Stimulated activated CD4-positive, alpha-beta T cell treated with anti-CD3 and anti-CD28 coated beads, Interleukin-15, amount 100 ng/mL, for 48 hours (primary cell): ENCODE measurements at regions not wholly inside any gene's neighbourhood (a gene's known extent, or its start where the extent isn't known, plus 50 kb on each side); places are given as distances from the start of the nearest gene placed in this dataset.

ENCODE experiments used
- DNase-seq, 2 donors: peaks; one replicate each; pipeline ENCODE4 v3.0.0-alpha.2; 2020; ENCODE audit warnings: low read depth in 2 of 2

DNA sequence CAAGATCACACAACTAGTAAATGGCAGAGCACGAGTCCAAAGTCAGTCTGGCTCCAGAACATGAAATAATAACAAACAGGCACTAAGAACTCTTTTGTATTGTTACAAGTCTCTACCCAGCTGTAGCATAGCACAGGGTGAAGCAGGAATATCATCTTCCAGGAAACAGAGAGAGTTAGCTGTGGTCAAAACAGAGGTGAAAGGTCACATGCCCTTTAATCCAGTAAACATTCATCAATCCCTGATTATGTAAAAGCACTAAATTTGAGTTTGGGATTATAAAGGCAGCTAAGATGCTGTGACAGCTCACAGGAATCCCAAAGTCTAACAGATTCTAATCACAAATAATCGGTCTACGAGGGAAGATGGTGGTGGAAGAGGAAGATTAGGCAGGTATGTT, 133.0 kb upstream of the ASTN2 start:
- no peak for DNase-seq

- DNase-seq, result no peak
Observed at GRCh38 chr9:117546894-117547678, 132.2 kb upstream of the ASTN2 start.

GRCh38 chr9:117545846-117546245, 131.0 kb upstream of the ASTN2 start:
- no peak for DNase-seq

DNA sequence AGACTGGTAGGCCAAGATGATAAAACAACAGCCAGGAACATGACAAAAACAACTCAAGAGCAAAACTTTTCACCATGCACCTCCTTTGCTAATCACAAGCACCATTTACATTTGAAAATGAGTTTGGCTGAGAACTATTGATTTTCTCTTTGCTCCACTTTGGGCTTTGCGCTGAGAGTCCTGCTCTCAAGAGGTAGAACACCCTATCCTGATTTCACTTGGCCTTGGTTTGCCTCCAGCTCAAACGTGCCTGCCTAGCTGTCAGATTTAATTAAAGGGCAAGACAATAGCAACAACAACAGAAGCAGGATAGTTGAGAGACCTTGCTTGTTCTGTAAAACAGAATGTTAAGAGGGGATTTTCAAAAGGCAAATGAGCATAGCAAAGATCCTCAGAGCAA, 128.2 kb upstream of the ASTN2 start:
- DNase-seq, result no peak

- no peak for DNase-seq
Observed at GRCh38 chr9:117542021-117542420, 127.2 kb upstream of the ASTN2 start.

- no peak for DNase-seq
Observed at GRCh38 chr9:117541181-117541580, 126.3 kb upstream of the ASTN2 start.

- no peak for DNase-seq
Observed at GRCh38 chr9:117535973-117536372, 121.1 kb upstream of the ASTN2 start.

DNA sequence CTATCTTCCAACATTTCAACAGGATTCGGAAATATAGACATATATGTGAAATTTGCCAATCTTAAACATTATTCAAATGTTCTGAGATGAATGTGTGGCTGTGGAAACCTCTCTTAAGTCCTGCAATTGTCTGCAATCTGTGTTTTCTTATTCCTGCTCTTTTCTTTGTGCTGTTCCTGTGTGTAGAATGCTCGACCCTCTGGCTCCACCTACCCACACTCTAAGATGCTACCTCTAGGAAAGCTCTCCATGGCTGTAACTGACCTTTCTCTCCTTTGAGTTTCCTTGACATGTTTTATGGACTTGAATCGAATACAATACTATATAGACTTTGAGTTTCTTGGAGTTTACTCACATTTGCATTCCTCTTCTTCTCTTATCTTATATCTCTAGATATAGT, 120.6 kb upstream of the ASTN2 start:
- no peak for DNase-seq

- DNase-seq, result no peak
Observed at GRCh38 chr9:117528225-117528624, 113.4 kb upstream of the ASTN2 start.

DNA sequence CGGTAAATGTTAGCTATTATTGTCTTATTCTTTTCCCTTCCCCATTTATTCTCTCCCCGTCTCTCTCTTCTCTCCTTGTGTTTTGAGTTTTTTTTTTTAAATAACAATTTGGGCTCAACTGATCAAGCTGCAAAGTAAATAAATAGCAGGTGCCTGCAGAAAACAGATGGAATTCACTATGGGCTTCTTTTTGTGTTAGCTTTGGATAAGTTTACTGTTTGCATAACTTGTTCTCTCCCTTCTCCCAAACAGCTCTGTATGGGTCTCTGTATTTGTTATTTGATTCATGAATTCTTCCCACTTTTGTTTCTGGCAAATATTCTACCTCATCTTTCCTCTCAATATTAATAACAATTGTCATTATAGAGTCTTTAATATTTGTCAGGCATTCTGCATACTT, 111.8 kb upstream of the ASTN2 start:
- no peak for DNase-seq

DNA sequence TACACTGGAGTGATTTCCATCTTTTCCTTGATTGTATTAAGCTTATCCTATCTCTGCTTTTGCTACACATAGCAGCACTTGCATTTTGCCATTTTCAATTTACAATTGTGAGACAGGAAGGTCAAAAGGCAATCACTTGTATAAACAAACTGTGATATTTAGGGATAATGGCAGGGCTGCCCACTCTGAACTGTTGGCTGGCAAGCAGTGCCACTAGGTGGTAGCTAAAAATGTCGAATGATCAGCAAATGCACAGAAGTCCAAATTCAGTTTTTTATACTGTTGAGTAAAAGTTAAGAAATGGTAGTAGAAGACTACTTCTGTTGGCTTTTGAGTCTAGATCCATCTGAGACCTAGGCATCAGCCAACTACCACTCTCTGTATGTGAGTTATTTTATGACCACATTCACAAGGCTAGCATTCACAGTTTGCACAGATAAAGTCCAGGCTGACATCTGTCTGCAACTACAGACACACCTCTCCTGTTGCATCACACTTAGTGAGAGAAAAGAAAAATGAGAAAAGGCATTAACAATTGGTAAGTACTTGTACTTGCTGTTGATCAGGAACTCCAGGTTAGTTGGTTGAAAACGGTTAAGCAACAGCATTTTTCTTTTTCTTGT, 108.8 kb upstream of the ASTN2 start:
- DNase-seq, result no peak

DNA sequence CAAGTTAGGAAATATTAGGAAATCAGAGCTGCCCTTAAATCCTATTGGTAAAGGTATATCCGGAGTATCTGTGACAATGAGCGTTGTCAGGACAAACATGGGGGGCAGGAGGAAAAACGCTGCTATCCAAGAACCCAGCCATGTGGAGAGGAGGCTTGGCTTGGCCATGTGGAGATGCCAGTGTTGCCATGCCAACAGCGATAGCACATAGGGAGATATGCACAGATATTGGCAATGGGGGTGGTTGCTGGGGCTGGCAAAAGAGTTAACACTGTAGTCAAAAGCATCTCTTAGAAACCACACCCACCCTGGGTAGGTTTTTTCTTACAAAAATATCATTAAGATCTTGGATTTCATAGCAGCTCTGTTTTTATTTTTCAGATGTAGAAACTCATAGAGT, 106.4 kb upstream of the ASTN2 start:
- DNase-seq, result no peak

GRCh38 chr9:117516676-117517632, 102.1 kb upstream of the ASTN2 start:
- DNase-seq, result no peak

DNA sequence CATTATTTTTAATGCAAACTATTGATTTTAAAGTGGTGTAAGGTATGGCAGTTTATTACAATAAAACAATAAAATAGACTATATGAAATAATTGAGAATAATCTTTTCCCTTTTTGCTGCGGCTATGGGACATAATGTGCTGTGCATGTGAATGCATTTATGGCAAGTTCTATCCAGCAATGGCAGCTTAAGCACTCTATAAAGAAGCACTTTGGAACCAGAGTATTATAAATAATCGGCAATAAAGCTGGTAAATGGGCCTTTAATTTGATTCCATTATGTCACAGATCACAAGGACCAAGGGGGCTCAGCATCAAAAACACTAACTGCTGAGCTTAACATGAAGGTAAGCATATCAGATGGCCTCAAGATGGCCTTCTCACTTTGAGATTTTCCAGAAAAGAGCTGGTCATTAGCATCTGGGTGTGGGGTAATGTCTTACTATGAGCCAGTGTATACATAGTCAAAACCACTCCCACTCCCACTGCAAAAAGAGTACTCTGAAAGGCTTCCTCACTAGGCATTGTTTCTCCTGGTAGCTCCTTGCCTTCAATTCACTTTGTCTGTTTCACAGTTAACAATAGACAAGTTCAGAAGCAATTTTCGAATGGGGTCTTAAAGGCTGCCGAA, 97.1 kb upstream of the ASTN2 start:
- DNase-seq, result no peak

- no peak for DNase-seq
Observed at GRCh38 chr9:117496307-117496706, 81.5 kb upstream of the ASTN2 start.

- no peak for DNase-seq
Observed at GRCh38 chr9:117494401-117495090, 79.7 kb upstream of the ASTN2 start.

DNA sequence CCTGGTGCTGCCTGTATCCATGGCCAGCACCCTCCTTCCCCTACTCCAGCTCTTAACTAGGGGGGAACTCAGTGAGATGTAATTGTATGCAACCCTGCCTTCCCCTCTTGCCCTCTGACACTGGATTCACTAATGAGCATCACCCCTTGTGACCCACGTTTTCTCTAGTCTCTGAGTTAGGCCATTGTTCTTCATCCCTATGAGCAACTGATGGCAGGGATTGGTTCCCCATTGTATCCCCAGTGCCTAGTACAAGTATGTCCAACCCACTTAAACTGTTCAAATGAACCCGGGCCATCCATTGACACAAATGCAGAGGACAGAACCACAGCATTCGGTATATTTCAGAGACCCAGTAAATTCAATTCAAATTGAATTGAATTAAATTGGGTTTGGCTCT, 77.6 kb upstream of the ASTN2 start:
- DNase-seq, result no peak

- DNase-seq, result no peak
Observed at GRCh38 chr9:117491491-117491890, 76.6 kb upstream of the ASTN2 start.

DNA sequence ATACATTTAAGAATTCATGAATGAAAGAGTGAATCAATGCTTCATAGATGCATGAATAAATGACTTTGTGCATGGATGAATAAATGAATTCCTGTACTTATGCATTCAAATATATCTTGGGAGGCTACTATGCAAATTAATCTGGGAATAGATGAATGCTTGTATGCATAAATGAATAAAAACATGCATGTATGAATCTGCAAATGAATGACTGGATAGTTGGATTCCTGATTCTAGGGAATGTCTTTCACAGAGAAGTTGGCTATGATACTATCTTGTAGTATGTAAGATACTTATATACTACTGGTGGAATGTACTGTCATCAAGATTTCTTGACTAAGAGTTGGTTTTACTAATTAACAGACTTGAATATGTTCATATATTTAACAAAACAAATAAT, 75.3 kb upstream of the ASTN2 start:
- no peak for DNase-seq

DNA sequence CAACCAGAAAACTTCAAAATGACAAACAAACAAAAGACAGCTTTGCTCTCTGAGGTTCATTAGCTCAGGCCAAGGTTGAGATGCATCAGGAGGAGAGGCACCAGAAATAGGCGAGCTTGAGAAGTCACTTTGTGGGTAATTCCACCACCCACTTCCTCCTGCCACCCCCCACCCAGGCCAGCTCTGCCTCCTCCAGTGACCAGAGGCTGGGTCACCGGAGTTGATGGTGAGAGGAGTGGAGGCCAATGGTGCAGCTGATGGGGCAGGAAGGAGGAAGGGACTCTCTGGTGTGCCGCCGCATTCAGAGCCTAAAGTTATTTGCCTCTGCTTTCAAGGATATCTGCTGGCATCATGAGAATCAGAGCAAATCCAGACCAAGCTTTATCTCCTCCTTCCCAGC, 73.8 kb upstream of the ASTN2 start:
- DNase-seq, result no peak

DNA sequence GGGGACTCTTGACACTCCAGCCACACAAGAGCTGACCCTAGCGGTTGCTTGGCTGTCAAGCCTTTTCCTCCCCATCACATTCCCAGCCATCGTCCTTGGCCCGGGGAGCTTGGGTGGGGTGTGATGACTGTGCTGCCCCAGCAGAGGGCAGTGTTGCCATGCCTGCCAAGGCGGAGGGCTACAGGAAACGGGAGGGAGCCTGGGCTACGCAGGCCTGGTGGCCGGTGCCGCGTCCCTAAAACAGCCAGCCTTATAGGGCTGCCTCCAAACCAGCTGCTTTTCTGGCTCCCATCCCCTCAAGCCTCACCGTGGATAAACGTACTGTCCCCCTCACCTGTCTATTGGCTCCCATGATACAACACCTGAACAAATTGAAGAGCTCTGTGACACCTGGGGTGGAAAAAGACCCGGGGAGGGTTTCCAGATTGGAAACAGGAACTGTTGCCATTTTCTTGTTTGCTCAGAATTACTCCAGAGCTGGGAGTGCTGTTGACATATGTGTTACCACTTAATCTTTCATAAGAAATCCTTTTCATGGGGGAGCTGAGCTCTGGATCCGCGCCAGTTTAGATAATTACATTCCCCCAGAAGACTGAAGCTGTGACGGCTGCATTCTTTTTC, 72.8 kb upstream of the ASTN2 start:
- peak; percentile 5 to 7 for DNase-seq
